GM18517 (cell line): ENCODE measurements at regions not wholly inside any gene's neighbourhood (a gene's known extent, or its start where the extent isn't known, plus 50 kb on each side); places are given as distances from the start of the nearest gene placed in this dataset.
"Not testable (repeated sequence)": the region's sequence is repeated elsewhere in the genome, so short reads cannot be mapped to it uniquely, and the experiment has no call there.

Experiments
- ATAC-seq: cut with Tn5 transposase; IDR thresholded peaks from one replicate; pipeline ENCODE4 v1.9.1; 2021; ENCODE audit warnings: mild to moderate bottlenecking, moderate library complexity; ENCODE audit not compliant: unreplicated experiment

DNA sequence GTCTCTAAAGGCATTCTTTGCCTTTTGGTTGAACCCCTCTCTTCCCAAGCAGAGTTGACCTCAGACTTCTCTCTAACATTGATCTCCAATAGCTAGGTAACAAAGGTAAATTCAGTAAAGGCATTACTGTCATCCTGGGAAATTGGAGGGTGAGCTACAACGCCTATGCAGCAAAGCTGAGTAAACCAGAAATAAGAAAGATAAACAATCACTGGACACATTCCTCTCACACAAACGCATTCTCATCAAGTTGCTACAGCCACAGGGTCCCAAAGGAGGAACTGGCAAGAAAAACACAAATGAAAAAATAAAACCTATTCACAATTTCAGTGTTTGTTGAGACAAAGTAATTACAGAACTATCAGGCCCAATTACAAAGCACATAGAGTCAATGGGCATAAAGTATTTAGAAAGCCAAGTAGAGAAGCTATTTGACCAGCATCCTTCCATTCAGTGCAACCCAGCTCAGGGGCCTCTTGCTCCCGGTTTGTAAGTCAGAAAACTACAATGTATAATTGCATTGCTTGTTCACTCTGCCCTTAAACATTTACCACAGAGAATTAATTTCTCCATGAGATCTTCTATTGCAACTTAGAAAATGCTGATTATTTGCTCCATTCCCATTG lies 967.7 kb downstream of the PCDH7 start:
- no peak for ATAC-seq

DNA sequence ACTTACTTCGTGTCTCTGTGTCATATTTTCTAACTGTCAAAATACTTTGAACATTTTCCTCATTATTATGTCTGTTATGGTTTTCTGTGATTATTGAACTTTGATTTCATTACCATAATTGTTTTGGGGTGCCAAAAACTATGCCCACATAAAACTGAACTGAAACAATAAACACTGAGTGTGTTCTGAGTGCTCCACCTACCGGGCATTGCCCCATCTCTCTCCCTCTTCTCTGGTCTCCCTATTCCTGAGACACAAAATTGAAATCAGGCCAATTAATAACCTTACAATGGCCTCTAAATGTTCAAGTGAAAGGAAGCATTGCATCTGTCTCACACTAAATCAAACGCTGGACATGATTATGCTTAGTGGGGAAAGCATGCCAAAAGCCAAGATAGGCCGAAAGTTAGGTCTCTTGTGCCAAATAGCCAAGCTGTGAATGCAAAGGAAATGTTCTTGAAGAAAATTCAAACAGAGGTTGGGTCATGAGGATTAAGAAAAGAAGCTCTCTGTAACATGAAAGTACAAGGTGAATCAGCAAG lies 972.3 kb downstream of the PCDH7 start:
- ATAC-seq: no peak

DNA sequence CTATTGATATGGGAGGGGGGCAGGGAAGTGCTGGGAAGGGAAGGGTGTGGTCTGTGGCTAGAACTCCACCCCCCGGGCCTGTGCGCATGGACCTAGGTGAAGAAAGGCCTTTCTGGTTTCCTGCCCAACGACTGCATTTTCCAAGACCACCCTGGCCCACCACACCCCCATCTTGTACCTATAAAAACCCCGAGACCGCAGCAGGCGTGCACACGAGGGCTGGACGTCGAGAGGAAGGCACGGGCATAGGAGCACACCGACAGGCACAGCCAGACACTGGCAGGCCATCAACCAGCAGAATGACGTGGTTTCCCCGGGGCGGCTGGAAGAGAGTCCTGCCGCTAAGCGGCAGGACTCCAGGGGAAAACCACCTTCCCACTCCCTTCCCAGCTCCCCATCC lies 981.1 kb downstream of the PCDH7 start:
- no peak for ATAC-seq

DNA sequence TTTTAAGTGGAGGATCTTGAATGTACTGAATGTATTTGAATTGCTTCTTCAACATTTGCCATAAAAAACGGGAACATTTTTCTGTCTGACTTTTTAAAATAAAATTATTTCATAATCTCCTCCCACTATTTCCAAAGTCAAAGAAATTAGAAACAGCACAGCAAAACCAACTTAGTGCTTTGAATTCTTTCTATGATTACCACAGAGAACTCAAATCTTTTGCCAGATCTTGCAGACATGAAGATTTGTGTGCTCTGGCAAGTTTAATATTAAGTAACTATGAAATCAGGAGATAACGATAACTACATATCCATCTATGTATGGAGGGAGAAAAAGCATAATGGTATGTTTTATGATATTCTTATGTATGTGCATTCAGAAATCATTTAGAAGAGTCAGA lies 982.2 kb downstream of the PCDH7 start:
- ATAC-seq: no peak

DNA sequence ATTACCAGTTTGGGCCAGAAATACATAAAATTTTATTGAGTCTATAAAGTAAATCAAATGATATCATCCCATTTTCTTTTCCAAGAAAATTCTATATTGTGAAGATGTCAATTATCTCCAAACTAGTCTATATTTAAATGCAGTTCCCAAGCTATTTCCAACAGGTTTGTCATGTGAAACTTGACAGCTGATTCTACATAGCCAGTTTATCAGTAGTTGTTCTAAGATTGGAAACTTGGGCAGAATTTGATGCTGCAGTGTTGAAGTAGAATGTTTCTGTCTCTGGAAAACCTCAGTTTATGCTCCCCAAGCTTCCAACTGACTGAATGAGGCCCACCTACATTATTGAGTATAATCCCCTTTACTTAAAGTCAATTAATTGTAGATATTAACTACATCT lies 994.1 kb downstream of the PCDH7 start:
- ATAC-seq: no peak

DNA sequence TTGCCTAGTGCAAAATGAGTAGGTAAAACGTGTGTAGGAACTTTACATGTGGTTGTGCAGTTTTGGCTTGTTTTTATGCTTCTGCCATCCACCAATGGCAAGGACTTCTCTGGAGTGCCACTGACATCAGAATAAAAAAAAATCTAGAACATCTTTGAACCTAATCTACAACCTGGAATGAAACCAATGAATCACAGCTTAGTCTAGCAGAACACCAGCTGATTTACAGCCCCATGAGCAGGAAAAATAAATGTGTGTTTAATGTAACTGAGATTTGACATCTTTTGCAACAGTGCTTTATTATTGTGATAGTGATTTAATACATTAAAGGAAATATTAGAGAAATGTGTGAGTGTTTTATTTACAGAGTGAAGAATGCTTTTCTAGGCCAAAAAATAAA lies 995.1 kb downstream of the PCDH7 start:
- no peak for ATAC-seq

DNA sequence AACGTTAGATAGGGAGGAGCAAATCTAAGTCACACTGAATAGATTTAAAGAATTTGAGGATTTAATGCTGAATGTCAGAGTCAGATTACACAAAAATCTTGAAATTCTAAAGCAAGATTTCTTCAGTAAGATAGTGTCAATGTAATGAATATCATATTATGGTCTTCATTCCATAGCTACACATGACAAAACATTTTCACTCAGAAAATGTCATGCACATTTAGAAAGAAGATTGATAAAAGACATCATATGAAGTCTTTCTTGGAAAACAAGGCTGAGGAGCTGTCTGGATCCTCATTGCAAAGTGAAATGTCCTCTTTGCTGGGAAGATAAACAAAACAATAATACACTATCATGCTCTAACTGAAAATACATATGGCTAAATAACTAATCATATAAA lies 1006.9 kb downstream of the PCDH7 start:
- no peak for ATAC-seq

DNA sequence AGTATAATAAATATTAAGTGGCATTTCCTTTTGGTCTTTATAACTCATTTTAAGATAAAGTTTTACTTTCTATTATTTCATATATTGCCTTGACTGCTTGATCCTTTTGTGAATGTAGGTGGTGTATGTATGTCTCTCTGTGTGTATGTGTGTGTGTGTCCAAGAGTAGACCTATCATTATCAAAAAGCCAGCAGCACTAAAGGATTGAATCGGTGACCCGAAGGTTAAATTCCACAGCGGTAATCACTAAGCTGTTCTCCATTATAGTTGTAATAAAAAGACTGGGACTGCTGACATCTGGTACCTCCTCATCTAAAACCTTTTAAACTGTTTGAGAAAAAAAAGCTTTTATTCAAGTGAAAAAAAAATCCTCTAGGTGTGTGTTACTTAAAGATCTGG lies 1014.8 kb downstream of the PCDH7 start:
- no peak for ATAC-seq

DNA sequence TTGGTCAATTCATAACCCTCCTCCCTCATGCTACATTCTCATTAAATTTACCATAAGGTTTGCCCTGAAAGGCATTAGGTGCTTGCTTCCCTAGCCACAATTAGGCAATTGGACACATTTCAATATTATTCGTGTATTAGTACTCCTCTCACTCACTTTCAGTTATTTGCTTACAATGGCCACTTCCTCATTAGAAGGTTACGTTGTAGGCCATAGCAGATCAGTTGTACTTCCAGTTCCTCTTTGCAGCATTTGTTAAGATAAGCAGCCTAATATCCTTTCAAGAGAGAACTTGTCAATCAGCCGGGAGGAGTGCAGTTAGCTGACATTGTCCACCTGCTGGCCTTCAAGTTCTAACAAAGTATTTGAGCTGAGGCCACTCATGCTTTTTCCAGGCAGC lies 1017.2 kb downstream of the PCDH7 start:
- no peak for ATAC-seq

DNA sequence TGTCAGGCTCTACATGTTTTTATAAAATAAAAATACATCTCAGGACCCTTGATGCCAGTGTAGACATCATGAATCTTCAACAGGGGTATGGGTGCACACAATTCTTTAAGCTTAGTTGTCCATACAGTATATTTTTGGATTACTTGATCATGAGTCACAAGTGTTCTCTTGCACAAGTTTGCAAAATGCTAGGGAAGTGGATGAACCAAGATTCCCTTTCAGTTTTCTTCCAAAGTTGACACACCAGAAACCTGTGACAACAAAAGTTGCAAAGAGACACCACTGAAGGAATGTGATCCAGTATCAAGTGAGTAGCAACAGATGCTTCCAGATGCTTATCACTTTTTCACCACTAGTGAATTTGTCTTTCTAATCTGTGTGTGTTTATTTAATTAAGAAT lies 1021.2 kb downstream of the PCDH7 start:
- no peak for ATAC-seq

DNA sequence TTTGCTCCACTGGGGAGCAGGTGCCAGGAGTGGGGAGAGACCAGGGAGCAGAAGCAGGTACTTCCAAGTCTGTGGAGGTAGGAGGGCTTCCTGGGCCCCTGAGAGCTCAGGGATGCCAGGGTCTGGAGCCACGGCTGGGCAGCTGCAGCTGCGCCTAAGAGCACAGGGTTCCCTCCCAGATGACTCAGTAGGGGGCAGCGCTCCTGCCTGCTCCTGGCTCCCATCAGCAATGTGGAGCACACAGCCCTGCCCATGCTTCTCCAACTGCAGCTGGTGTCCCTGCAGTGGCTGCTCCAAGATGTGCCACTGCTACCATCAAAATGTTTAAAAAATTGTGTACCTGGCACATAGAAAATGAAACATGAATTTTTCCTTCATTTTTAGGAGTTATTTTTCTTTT lies 1028.2 kb downstream of the PCDH7 start:
- ATAC-seq: no peak

DNA sequence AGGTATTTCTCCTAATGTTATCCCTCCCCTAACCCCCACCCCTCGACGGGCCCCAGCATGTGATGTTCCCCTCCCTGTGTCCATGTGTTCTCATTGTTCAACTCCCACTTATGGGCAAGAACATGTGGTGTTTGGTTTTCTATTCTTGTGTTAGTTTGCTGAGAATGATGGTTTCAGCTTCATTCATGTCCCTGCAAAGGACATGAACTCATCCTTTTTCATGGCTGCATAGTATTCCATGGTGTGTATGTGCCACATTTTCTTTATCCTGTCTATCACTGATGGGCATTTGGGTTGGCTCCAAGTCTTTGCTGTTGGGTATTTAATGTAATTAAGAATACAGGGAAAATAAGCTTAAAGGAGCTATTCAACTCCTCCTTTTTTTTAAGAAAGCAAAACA lies 1030.4 kb downstream of the PCDH7 start:
- not testable (repeated sequence) for ATAC-seq

DNA sequence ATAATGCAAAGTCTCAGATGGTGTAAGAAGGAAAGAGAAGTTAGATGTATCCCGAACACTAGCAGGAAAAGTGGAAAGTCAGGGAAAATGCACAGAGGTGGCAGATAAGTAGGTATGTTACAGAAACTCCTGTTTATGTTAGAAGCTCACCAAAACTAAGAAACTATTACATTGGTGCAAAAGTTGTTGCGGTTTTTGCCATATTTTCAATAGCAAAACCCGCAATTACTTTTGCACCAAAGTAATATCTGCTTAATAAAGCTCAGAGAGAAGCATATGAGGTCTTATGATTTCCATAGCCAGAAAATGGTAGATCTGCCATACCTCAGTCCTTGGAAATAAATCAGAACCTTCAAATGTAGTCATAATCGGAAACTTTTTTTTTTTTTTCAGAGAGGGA lies 1035.6 kb downstream of the PCDH7 start:
- no peak for ATAC-seq

DNA sequence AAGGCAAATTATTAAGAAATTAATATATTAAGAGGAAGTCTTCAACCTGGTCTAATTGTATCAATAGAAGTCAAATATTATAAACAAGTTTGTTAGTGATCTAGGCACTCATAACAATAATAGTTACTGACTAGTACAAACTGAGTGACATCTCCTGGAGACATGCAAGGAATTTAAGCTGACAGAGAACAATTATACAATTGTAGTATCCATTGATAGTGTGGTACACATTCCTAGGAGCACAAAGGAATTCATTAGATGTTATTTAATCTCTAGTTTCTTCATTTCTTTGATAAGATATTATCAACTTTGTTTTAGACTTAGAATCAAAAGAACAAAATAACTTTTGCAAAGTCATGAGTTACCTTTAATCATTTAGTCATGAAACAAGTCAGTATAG lies 1048.6 kb downstream of the PCDH7 start:
- ATAC-seq: no peak

DNA sequence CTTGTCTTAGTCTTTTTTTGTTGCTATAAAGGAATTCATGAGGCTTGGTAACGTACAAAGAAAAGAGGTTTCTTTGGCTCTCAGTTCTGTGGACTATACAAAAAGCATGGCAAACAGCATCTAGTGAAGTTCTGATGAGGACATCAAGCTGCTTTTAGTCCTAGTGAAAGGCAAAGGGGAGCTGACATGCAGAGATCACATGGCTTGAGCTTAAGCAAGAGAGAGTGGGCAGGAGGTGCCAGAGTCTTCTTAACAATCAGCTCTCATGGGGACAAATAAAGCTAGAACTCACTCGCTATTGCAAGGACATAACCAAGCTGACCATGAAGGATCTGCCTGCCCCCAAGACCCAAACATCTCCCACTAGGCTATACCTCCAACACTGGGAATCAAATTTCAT lies 1063.1 kb downstream of the PCDH7 start:
- ATAC-seq: no peak

DNA sequence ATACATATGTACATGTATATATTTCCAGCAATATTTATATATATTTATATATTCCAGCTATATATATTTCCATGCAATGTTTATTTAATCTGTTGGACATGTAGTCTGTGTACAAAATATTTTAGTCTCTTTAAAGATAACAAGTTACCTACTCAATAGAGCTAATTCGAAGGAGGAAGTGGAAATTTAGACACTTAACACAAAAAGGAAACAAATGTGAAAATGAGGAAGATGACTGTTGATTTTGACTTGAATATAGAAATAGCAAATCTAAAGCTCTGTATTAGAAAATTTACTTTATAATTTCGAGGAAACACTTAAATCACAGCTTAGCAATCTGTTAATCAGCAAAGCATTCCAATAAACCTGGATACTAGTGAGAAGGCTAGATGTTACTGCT lies 1064.4 kb downstream of the PCDH7 start:
- no peak for ATAC-seq

DNA sequence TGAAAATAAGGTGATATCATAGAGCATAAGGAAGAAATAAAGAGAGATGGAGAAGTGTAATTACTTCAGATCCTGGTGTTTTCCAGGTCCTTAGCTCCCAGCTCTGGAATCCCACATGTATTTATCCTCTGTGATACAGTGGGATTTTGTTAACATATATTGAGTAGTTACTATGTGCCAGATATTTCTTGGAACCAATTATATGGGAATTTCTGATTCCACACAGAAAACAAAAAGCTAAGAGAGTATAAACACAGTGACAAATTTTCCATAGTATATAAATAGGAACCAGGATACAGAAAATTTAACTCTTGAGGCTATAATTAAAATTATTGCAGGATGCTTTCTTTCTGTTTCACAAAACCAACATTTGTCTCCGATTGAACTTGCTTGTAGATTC lies 1067.5 kb downstream of the PCDH7 start:
- no peak for ATAC-seq

DNA sequence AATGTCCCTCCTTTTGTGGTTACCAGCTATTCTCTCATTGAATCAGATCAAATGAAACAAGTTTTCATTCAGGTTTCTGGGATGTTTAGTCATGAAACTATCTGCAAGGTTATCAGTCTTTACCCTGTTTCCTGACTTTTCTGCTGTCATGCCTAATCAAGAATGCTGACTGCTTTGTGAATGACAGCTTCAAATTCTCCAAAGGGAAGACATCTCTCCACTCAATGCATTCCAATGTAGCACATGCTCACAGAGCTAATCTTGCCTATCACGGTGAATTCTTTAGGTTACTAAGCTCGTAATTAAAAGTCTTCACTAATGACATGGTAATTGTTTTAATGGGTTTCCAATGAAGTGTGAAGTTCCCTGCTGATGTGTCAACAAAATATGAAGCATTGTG lies 1068.5 kb downstream of the PCDH7 start:
- no peak for ATAC-seq

DNA sequence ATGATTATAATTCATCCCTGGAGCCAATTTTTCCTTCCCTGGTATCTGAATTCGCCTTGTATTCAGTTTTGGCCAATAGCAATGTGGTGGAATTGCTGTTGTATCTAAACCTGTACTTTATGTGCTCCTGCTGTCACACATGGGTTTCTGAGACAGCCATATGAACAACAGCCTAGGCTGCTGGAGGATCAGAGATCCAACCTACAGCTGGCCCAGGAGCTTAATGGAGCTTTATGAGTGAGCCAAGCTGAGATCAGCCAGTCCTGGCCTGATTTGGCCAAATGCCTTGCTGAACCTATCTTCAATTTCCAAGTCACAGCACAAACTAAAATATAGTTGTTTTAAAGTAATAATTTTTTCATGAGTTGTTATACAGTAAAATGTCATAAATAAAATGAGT lies 1071.5 kb downstream of the PCDH7 start:
- no peak for ATAC-seq

DNA sequence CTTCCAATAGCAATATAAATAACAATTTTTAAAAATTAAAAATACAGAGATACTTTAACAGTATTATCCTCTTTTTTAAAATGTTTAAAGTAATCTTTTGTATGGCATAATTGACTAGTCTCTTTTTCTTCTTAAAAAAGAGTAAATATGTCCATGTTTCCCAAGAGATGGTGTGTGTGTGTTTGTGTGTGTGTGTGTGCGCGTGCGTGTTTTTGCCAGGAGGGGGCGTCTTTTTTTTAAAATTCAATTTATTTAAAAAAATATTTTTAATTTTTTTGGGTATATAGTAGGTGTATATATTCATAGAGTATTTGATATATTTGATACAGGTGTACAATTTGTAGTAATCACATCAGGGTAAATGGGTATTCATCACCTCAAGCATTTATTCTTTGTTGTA lies 1073.7 kb downstream of the PCDH7 start:
- no peak for ATAC-seq

DNA sequence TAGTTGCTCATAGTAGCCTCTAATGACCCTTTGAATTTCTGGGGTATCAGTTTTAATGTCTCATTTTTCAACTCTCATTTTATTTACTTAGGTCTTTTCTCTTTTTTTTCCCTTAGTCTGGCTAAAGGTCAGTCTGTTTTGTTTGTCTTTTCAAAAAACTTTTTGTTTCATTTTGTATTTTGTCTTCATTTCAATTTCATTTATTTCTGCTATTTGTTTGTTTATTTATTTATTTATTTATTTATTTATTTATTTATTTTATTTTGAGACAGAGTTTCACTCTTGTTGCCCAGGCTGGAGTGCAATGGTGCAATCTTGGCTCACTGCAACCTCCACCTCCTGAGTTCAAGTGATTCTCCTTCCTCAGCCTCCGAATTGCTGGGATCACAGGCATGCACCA lies 1076.9 kb downstream of the PCDH7 start:
- ATAC-seq: not testable (repeated sequence)

DNA sequence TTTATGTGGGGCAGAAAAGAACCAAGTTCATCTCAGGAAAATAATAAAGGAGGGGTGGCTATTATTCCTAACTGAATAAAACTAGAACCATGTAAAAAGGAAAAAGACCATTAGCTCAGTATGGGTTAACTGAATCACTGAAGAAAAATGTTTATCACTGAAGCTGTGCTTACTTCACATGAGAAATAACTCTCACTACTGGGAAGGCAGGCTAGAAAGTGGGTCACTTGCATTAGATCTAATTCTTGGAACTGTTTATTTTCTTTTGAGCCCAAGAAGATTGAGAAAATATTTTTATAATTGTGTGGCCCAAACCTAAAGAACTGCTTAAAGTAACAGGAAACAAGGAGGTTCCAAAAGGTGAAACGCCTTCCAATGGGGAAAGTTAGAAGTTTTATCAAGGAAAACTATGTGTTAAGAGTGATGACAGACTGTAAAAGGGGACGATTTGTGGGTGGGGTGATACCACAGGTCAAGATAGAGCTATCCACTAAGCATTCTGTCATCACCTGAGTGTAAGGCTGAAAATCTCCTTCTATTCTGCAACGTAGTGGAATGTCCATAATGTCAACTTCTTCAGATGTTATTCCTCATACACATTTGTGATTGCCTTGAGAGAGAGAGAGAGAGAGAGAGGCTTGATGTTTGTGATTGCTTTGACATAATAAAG lies 1083.5 kb downstream of the PCDH7 start:
- no peak for ATAC-seq

DNA sequence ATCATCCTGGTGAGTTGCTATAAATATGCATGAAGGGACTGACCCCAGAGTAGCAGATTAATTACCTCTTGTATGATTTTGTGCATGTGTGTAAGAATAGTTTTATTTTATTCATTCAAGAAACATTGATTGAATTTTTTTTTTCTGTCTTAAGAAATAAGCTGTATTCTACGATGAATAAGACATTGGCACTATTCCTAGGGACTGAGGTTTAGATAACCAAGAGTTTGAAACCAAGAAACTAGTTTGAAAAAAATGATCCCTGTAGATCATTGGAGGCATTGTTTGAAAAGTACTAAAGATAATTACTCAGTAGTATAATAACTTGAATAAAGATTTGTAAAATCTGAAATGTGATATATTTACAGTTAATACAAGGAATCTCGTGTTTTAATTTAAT lies 1086.9 kb downstream of the PCDH7 start:
- no peak for ATAC-seq
